ENCODE measurements at regions not wholly inside any gene's neighbourhood (a gene's known extent, or its start where the extent isn't known, plus 50 kb on each side); places are given as distances from the start of the nearest gene placed in this dataset.

- DNase-seq (ENCODE audit: extremely low read depth in 1 of 11, low read depth in 9 of 11, low spot score in 4 of 11) = no peak
Measured at GRCh38 chr2:119104414-119104813, 54.1 kb downstream of the C1QL2 start.

- no peak for DNase-seq (ENCODE audit: extremely low read depth in 1 of 11, low read depth in 9 of 11, low spot score in 4 of 11)
Measured at GRCh38 chr2:119102964-119103363, 55.6 kb downstream of the C1QL2 start.

GRCh38 chr2:119088416-119088815, 70.1 kb downstream of the C1QL2 start:
- DNase-seq (ENCODE audit: extremely low read depth in 1 of 11, low read depth in 9 of 11, low spot score in 4 of 11) = no peak

- DNase-seq (ENCODE audit: extremely low read depth in 1 of 11, low read depth in 9 of 11, low spot score in 4 of 11) = no peak
Measured at GRCh38 chr2:119086327-119086726, 72.2 kb downstream of the C1QL2 start.

- DNase-seq (ENCODE audit: extremely low read depth in 1 of 11, low read depth in 9 of 11, low spot score in 4 of 11) = no peak
Measured at GRCh38 chr2:119085613-119086012, 72.9 kb downstream of the C1QL2 start.

GRCh38 chr2:119083416-119083815, 75.1 kb downstream of the C1QL2 start:
- no peak for DNase-seq (ENCODE audit: extremely low read depth in 1 of 11, low read depth in 9 of 11, low spot score in 4 of 11)

GRCh38 chr2:119082821-119083400, 75.6 kb downstream of the C1QL2 start:
- no peak for DNase-seq (ENCODE audit: extremely low read depth in 1 of 11, low read depth in 9 of 11, low spot score in 4 of 11)

GRCh38 chr2:119078796-119079195, 79.8 kb downstream of the C1QL2 start:
- no peak for DNase-seq (ENCODE audit: extremely low read depth in 1 of 11, low read depth in 9 of 11, low spot score in 4 of 11)

GRCh38 chr2:119076713-119077112, 81.8 kb downstream of the C1QL2 start:
- DNase-seq (ENCODE audit: extremely low read depth in 1 of 11, low read depth in 9 of 11, low spot score in 4 of 11) = peak in 1 of 11 donors; percentile 1

- DNase-seq (ENCODE audit: extremely low read depth in 1 of 11, low read depth in 9 of 11, low spot score in 4 of 11) = no peak
Measured at GRCh38 chr2:119073213-119073612, 85.3 kb downstream of the C1QL2 start.

- no peak for DNase-seq (ENCODE audit: extremely low read depth in 1 of 11, low read depth in 9 of 11, low spot score in 4 of 11)
Measured at GRCh38 chr2:119071476-119071875, 87.1 kb downstream of the C1QL2 start.

- no peak for DNase-seq (ENCODE audit: extremely low read depth in 1 of 11, low read depth in 9 of 11, low spot score in 4 of 11)
Measured at GRCh38 chr2:119069781-119070180, 88.8 kb downstream of the C1QL2 start.

GRCh38 chr2:119068154-119068725, 90.3 kb downstream of the C1QL2 start:
- no peak for DNase-seq (ENCODE audit: extremely low read depth in 1 of 11, low read depth in 9 of 11, low spot score in 4 of 11)

GRCh38 chr2:119066272-119066804, 92.2 kb downstream of the C1QL2 start:
- DNase-seq (ENCODE audit: extremely low read depth in 1 of 11, low read depth in 9 of 11, low spot score in 4 of 11) = no peak

- DNase-seq (ENCODE audit: extremely low read depth in 1 of 11, low read depth in 9 of 11, low spot score in 4 of 11) = no peak
Measured at GRCh38 chr2:119065146-119065545, 93.4 kb downstream of the C1QL2 start.

- no peak for DNase-seq (ENCODE audit: extremely low read depth in 1 of 11, low read depth in 9 of 11, low spot score in 4 of 11)
Measured at GRCh38 chr2:119064567-119064966, 94.0 kb downstream of the C1QL2 start.

GRCh38 chr2:119063177-119063576, 95.4 kb downstream of the C1QL2 start:
- DNase-seq (ENCODE audit: extremely low read depth in 1 of 11, low read depth in 9 of 11, low spot score in 4 of 11) = no peak

GRCh38 chr2:119062652-119063051, 95.9 kb downstream of the C1QL2 start:
- DNase-seq (ENCODE audit: extremely low read depth in 1 of 11, low read depth in 9 of 11, low spot score in 4 of 11) = no peak

GRCh38 chr2:119062179-119062578, 96.4 kb downstream of the C1QL2 start:
- DNase-seq (ENCODE audit: extremely low read depth in 1 of 11, low read depth in 9 of 11, low spot score in 4 of 11) = no peak

GRCh38 chr2:119059940-119060339, 98.6 kb downstream of the C1QL2 start:
- DNase-seq (ENCODE audit: extremely low read depth in 1 of 11, low read depth in 9 of 11, low spot score in 4 of 11) = no peak

GRCh38 chr2:119059287-119059686, 99.3 kb downstream of the C1QL2 start:
- no peak for DNase-seq (ENCODE audit: extremely low read depth in 1 of 11, low read depth in 9 of 11, low spot score in 4 of 11)
